ENCODE measurements at regions not wholly inside any gene's neighbourhood (a gene's known extent, or its start where the extent isn't known, plus 50 kb on each side); places are given as distances from the start of the nearest gene placed in this dataset.

GRCh38 chr13:44196196-44196751 lies 177.3 kb upstream of the SERP2 start:
- TF ChIP-seq ZEB2 (tag by site-specific recombination; IDR thresholded peaks at IDR 0.05) (no peak), ZNF362 (tag by site-specific recombination; IDR thresholded peaks at IDR 0.05) (no peak), ZBTB8A (tag by site-specific recombination; IDR thresholded peaks at IDR 0.05) (no peak), ZBTB49 (tag by site-specific recombination; IDR thresholded peaks at IDR 0.05; ENCODE audit: low read depth) (no peak), AEBP2 (tag by site-specific recombination; IDR thresholded peaks at IDR 0.05; ENCODE audit: borderline replicate concordance) (no peak), ZSCAN16 (tag by site-specific recombination; IDR thresholded peaks at IDR 0.05) (no peak), ZNF311 (tag by site-specific recombination; IDR thresholded peaks at IDR 0.05; ENCODE audit: borderline replicate concordance) (no peak), ZXDB (tag by site-specific recombination; IDR thresholded peaks at IDR 0.05) (no peak)
- Histone ChIP-seq H3K27ac (ENCODE audit: extremely low read depth, low read depth, low read length) (no peak overlapping the region), H3K4me3 (ENCODE audit: low read depth, low read length) (no peak overlapping the region), H3K36me3 (ENCODE audit: control insufficient read depth in 2 of 2, insufficient read depth in 1 of 2, low read length in 2 of 2) (no peaks in the 10 kb centered on the region), H3K4me1 (ENCODE audit: control insufficient read depth, insufficient read depth, low read length) (no peaks in the 10 kb centered on the region; the same call in 1 of the 2 replicates), H3K9me3 (ENCODE audit: control insufficient read depth, insufficient read depth, low read depth, low read length) (no peaks in the 10 kb centered on the region)
- CTCF ChIA-PET, result interaction anchor here (0.6 to 1.7 kb wide), 2 partner anchors 10 to 241 kb away, joined by 3 to 7 read pairs; no protein-coding TSS in a partner anchor
- POLR2A ChIA-PET, result no interaction called here

GRCh38 chr13:44197791-44198770 lies 175.5 kb upstream of the SERP2 start:
- no peak overlapping the region for H3K27ac ChIP-seq (ENCODE audit: extremely low read depth, low read depth, low read length)
- H3K4me3 ChIP-seq (ENCODE audit: low read depth, low read length), result no peak overlapping the region
- CTCF ChIA-PET, result interaction anchor here (1.2 kb wide), 1 partner anchor 290 kb away, joined by 5 read pairs; no protein-coding TSS in a partner anchor
- H3K9me3 ChIP-seq (ENCODE audit: control insufficient read depth, insufficient read depth, low read depth, low read length), result no peaks in the 10 kb centered on the region
- POLR2A ChIA-PET, result no interaction called here
- H3K4me1 ChIP-seq (ENCODE audit: control insufficient read depth, insufficient read depth, low read length), result no peaks in the 10 kb centered on the region; the same call in 1 of the 2 replicates
- no peaks in the 10 kb centered on the region for H3K36me3 ChIP-seq (ENCODE audit: control insufficient read depth in 2 of 2, insufficient read depth in 1 of 2, low read length in 2 of 2)
- TF ChIP-seq ZNF148 (tag by site-specific recombination; IDR thresholded peaks at IDR 0.05; ENCODE audit: borderline replicate concordance) (no peak), YY2 (tag by site-specific recombination; IDR thresholded peaks at IDR 0.05) (no peak), ZNF175 (tag by site-specific recombination; IDR thresholded peaks at IDR 0.05) (no peak), KLF10 (tag by site-specific recombination; IDR thresholded peaks at IDR 0.05) (no peak), BCL11A (tag by site-specific recombination; IDR thresholded peaks at IDR 0.05; ENCODE audit: low read depth) (no peak), ZNF114 (tag by site-specific recombination; IDR thresholded peaks at IDR 0.05) (no peak), ZNF155 (tag by site-specific recombination; IDR thresholded peaks at IDR 0.05) (no peak), SETDB1 (IDR thresholded peaks at IDR 0.05; ENCODE audit: insufficient read length, low read length) (no peak), ZBTB6 (tag by site-specific recombination; IDR thresholded peaks at IDR 0.05) (no peak), AEBP2 (tag by site-specific recombination; IDR thresholded peaks at IDR 0.05; ENCODE audit: borderline replicate concordance) (no peak), ZNF623 (tag by site-specific recombination; IDR thresholded peaks at IDR 0.05) (no peak), ZEB2 (tag by site-specific recombination; IDR thresholded peaks at IDR 0.05) (no peak), REPIN1 (tag by site-specific recombination; IDR thresholded peaks at IDR 0.05; ENCODE audit: low read depth) (no peak), ZSCAN18 (tag by site-specific recombination; IDR thresholded peaks at IDR 0.05) (no peak)
